ENCODE measurements at regions not wholly inside any gene's neighbourhood (a gene's known extent, or its start where the extent isn't known, plus 50 kb on each side); places are given as distances from the start of the nearest gene placed in this dataset.

GRCh38 chr2:182606728-182607681 is 109.1 kb upstream of the DNAJC10 start:
- Histone ChIP-seq H4K20me1 (replicated peaks; ENCODE audit: insufficient read depth) (no peaks in the 10 kb centered on the region), H3K79me2 (replicated peaks; ENCODE audit: insufficient read depth) (no peaks in the 10 kb centered on the region), H3K27ac (ENCODE audit: low read depth) (no peak overlapping the region), H3K4me2 (no peak overlapping the region), H3K4me3 (no peak overlapping the region), H3K9me2 (ENCODE audit: insufficient read depth) (0 out of 2 replicates have a peak, but pooled peaks cover 4% of the 10 kb centered on the region), H3K4me1 (ENCODE audit: insufficient read depth) (no peaks in the 10 kb centered on the region), H3K36me3 (ENCODE audit: insufficient read depth) (no peaks in the 10 kb centered on the region), H3F3A (replicated peaks; ENCODE audit: low read depth) (no peaks in the 10 kb centered on the region), H3K27me3 (ENCODE audit: insufficient read depth) (no peaks in the 10 kb centered on the region), H2AFZ (no peak overlapping the region)
- Mint-ChIP-seq H3K4me3 (no peak overlapping the region), H3K27ac (no peak overlapping the region), H3K27me3 (ENCODE audit: insufficient read depth, low read depth, poor library complexity) (peaks cover 4% of the 10 kb centered on the region), H3K4me1 (peaks cover 3% of the 10 kb centered on the region; the same call in 2 of the 3 replicates), H3K9me3 (no peaks in the 10 kb centered on the region; the same call in 2 of the 3 replicates), H3K36me3 (ENCODE audit: low read depth) (0 out of 3 replicates have a peak, but pooled peaks cover 4% of the 10 kb centered on the region)
- TF ChIP-seq ZNF114 (CRISPR knock-in tag; IDR thresholded peaks at IDR 0.05) (no peak), REST (IDR thresholded peaks at IDR 0.05; ENCODE audit: unreplicated experiment) (no peak), STAT1 (IDR thresholded peaks at IDR 0.05; ENCODE audit: unreplicated experiment) (no peak), ZNF331 (CRISPR knock-in tag; IDR thresholded peaks at IDR 0.05; ENCODE audit: low read depth) (no peak), POLR2AphosphoS5 (IDR thresholded peaks at IDR 0.05; ENCODE audit: low read depth) (no peak), EZH2 (IDR thresholded peaks at IDR 0.05; ENCODE audit: low read depth, unreplicated experiment) (no peak)
- ATAC-seq (no peak), DNase-seq (ENCODE audit: low spot score) (no peak)

GRCh38 chr2:182608181-182608845 is 107.7 kb upstream of the DNAJC10 start:
- no peak overlapping the region for H3K27ac ChIP-seq (ENCODE audit: low read depth)
- DNase-seq (ENCODE audit: low spot score) (no peak), ATAC-seq (no peak)
- 0 out of 2 replicates have a peak overlapping the region, but pooled peaks have one; percentile 32 for H2AFZ ChIP-seq
- H3K36me3 Mint-ChIP-seq (ENCODE audit: low read depth), result 0 out of 3 replicates have a peak, but pooled peaks cover 4% of the 10 kb centered on the region
- H3K9me2 ChIP-seq (ENCODE audit: insufficient read depth), result 0 out of 2 replicates have a peak, but pooled peaks cover 4% of the 10 kb centered on the region
- no peak overlapping the region for H3K27ac Mint-ChIP-seq
- no peaks in the 10 kb centered on the region for H3K36me3 ChIP-seq (ENCODE audit: insufficient read depth)
- peaks cover 4% of the 10 kb centered on the region for H3K27me3 Mint-ChIP-seq (ENCODE audit: insufficient read depth, low read depth, poor library complexity)
- no peak overlapping the region for H3K4me3 ChIP-seq
- no peaks in the 10 kb centered on the region for H3F3A ChIP-seq (replicated peaks; ENCODE audit: low read depth)
- H3K4me2 ChIP-seq, result no peak overlapping the region
- H3K4me1 Mint-ChIP-seq, result peaks cover 3% of the 10 kb centered on the region; the same call in 2 of the 3 replicates
- no peaks in the 10 kb centered on the region for H3K27me3 ChIP-seq (ENCODE audit: insufficient read depth)
- H3K79me2 ChIP-seq (replicated peaks; ENCODE audit: insufficient read depth), result no peaks in the 10 kb centered on the region
- no peaks in the 10 kb centered on the region; the same call in 2 of the 3 replicates for H3K9me3 Mint-ChIP-seq
- no peaks in the 10 kb centered on the region for H3K4me1 ChIP-seq (ENCODE audit: insufficient read depth)
- H3K4me3 Mint-ChIP-seq, result no peak overlapping the region
- no peaks in the 10 kb centered on the region for H4K20me1 ChIP-seq (replicated peaks; ENCODE audit: insufficient read depth)
- TF ChIP-seq STAT1 (IDR thresholded peaks at IDR 0.05; ENCODE audit: unreplicated experiment), result no peak
- no peak for TF ChIP-seq ZNF331 (CRISPR knock-in tag; IDR thresholded peaks at IDR 0.05; ENCODE audit: low read depth)
- TF ChIP-seq CREB1 (CRISPR knock-in tag; IDR thresholded peaks at IDR 0.05; ENCODE audit: low read depth), result no peak
- no peak for TF ChIP-seq POLR2AphosphoS5 (IDR thresholded peaks at IDR 0.05; ENCODE audit: low read depth)
- no peak for TF ChIP-seq ETS1 (IDR thresholded peaks at IDR 0.05)
- TF ChIP-seq EZH2 (IDR thresholded peaks at IDR 0.05; ENCODE audit: low read depth, unreplicated experiment), result no peak
- TF ChIP-seq NANOG (IDR thresholded peaks at IDR 0.05; ENCODE audit: borderline replicate concordance), result no peak
- TF ChIP-seq EZH2phosphoT487 (IDR thresholded peaks at IDR 0.05; ENCODE audit: unreplicated experiment), result no peak
- TF ChIP-seq JUNB (IDR thresholded peaks at IDR 0.05; ENCODE audit: unreplicated experiment), result no peak
